ENCODE measurements at regions not wholly inside any gene's neighbourhood (a gene's known extent, or its start where the extent isn't known, plus 50 kb on each side); places are given as distances from the start of the nearest gene placed in this dataset.

- H3K4me3 ChIP-seq (ENCODE audit: low read depth in 1 of 2, low read length in 1 of 2), result no peak overlapping the region
- TF ChIP-seq, protein P1, sequence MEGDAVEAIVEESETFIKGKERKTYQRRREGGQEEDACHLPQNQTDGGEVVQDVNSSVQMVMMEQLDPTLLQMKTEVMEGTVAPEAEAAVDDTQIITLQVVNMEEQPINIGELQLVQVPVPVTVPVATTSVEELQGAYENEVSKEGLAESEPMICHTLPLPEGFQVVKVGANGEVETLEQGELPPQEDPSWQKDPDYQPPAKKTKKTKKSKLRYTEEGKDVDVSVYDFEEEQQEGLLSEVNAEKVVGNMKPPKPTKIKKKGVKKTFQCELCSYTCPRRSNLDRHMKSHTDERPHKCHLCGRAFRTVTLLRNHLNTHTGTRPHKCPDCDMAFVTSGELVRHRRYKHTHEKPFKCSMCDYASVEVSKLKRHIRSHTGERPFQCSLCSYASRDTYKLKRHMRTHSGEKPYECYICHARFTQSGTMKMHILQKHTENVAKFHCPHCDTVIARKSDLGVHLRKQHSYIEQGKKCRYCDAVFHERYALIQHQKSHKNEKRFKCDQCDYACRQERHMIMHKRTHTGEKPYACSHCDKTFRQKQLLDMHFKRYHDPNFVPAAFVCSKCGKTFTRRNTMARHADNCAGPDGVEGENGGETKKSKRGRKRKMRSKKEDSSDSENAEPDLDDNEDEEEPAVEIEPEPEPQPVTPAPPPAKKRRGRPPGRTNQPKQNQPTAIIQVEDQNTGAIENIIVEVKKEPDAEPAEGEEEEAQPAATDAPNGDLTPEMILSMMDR (IDR thresholded peaks at IDR 0.05), result no peak
- H3K4me1 ChIP-seq (ENCODE audit: control insufficient read depth in 1 of 2, insufficient read depth in 1 of 2, low read depth in 1 of 2, low read length in 1 of 2), result no peaks in the 10 kb centered on the region
- H3K9me3 ChIP-seq, result no peaks in the 10 kb centered on the region
- peaks cover 70% of the 10 kb centered on the region for H3K27me3 ChIP-seq
- H3K27ac ChIP-seq, result no peak overlapping the region
- H3K36me3 ChIP-seq, result no peaks in the 10 kb centered on the region
These were observed 155.6 kb upstream of the MKI67 start for GRCh38 chr10:128281861-128282260.

DNA sequence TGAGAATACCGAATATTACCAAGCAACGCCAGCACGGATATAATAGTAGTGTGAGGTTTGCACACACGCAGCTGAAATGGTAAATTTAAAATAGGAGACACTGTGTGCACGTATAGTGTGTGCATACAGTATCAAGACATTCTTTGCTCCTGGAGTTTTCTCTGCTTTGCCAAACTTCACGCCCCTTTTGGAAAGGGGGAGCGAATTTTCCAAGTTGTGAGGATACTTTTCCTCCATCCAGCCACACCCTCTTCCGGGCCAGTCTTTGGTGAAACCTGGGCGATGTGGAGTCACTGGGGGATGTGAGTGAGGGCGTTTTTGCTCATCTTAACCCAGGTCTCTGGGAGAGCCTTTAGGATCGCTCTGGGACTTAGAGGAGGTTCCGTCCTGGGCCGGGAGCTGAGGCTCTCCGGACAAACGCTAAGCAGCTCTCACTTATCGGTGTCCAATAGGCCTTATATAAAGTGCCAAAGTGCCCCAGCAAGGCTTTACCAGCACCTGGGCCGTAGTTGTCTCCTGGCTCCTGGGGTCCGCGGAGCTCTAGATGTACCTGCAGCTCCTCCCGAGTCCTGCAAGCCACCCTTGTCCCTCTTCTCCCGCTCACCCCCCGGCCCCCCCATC, 160.0 kb upstream of the MKI67 start:
- H3K4me1 ChIP-seq (ENCODE audit: control insufficient read depth in 1 of 2, insufficient read depth in 1 of 2, low read depth in 1 of 2, low read length in 1 of 2), result no peaks in the 10 kb centered on the region
- H3K9me3 ChIP-seq, result no peaks in the 10 kb centered on the region
- H3K36me3 ChIP-seq, result no peaks in the 10 kb centered on the region
- H3K27ac ChIP-seq, result no peak overlapping the region
- H3K4me3 ChIP-seq (ENCODE audit: low read depth in 1 of 2, low read length in 1 of 2), result no peak overlapping the region
- TF ChIP-seq, protein P1 (IDR thresholded peaks at IDR 0.05), result no peak
- peaks cover 70% of the 10 kb centered on the region for H3K27me3 ChIP-seq

GRCh38 chr10:128286762-128287500, 160.7 kb upstream of the MKI67 start:
- H3K27ac ChIP-seq, result no peak overlapping the region

GRCh38 chr10:128287921-128288320, 161.7 kb upstream of the MKI67 start:
- H3K4me3 ChIP-seq (ENCODE audit: low read depth in 1 of 2, low read length in 1 of 2), result no peak overlapping the region
- peaks cover 70% of the 10 kb centered on the region for H3K27me3 ChIP-seq
- H3K9me3 ChIP-seq, result no peaks in the 10 kb centered on the region
- no peaks in the 10 kb centered on the region for H3K4me1 ChIP-seq (ENCODE audit: control insufficient read depth in 1 of 2, insufficient read depth in 1 of 2, low read depth in 1 of 2, low read length in 1 of 2)
- TF ChIP-seq, protein P1 (IDR thresholded peaks at IDR 0.05), result no peak
- H3K36me3 ChIP-seq, result no peaks in the 10 kb centered on the region
- H3K27ac ChIP-seq, result no peak overlapping the region

More at GRCh38 chr10:128286762-128287500, 160.7 kb upstream of the MKI67 start:
- TF ChIP-seq, protein P1 (IDR thresholded peaks at IDR 0.05), result no peak
- Histone ChIP-seq H3K9me3 (no peaks in the 10 kb centered on the region), H3K4me3 (ENCODE audit: low read depth in 1 of 2, low read length in 1 of 2) (no peak overlapping the region), H3K27me3 (peaks cover 70% of the 10 kb centered on the region), H3K4me1 (ENCODE audit: control insufficient read depth in 1 of 2, insufficient read depth in 1 of 2, low read depth in 1 of 2, low read length in 1 of 2) (no peaks in the 10 kb centered on the region), H3K36me3 (no peaks in the 10 kb centered on the region)

- Histone ChIP-seq H3K4me3 (ENCODE audit: low read depth in 1 of 2, low read length in 1 of 2) (no peak overlapping the region), H3K9me3 (no peaks in the 10 kb centered on the region), H3K4me1 (ENCODE audit: control insufficient read depth in 1 of 2, insufficient read depth in 1 of 2, low read depth in 1 of 2, low read length in 1 of 2) (no peaks in the 10 kb centered on the region), H3K27me3 (peaks cover 60% of the 10 kb centered on the region), H3K36me3 (no peaks in the 10 kb centered on the region), H3K27ac (no peak overlapping the region)
- TF ChIP-seq, protein P1 (IDR thresholded peaks at IDR 0.05), result no peak
These were observed 163.4 kb upstream of the MKI67 start for GRCh38 chr10:128289621-128290020.
